Mucosa of stomach (tissue), 1 donor: ENCODE measurements at regions not wholly inside any gene's neighbourhood (a gene's known extent, or its start where the extent isn't known, plus 50 kb on each side); places are given as distances from the start of the nearest gene placed in this dataset.

Experiments
- H3K27me3 ChIP-seq: one replicate; pipeline ENCODE4 v1.7.0; 2013; ENCODE audit warnings: mild to moderate bottlenecking, low read length; ENCODE audit not compliant: control insufficient read depth, insufficient read depth
- H3K36me3 ChIP-seq: one replicate; pipeline ENCODE4 v1.7.0; 2013; ENCODE audit warnings: low read length; ENCODE audit not compliant: control insufficient read depth, insufficient read depth
- H3K4me1 ChIP-seq: one replicate; pipeline ENCODE4 v1.7.0; 2013; ENCODE audit warnings: mild to moderate bottlenecking, low read length; ENCODE audit not compliant: control insufficient read depth, insufficient read depth
- H3K4me3 ChIP-seq: one replicate; pipeline ENCODE4 v1.7.0; 2013; ENCODE audit warnings: low read length
- H3K9ac ChIP-seq: one replicate; pipeline ENCODE4 v1.7.0; 2013; ENCODE audit warnings: mild to moderate bottlenecking, low read length, moderate library complexity
- H3K9me3 ChIP-seq: one replicate; pipeline ENCODE4 v1.7.0; 2013; ENCODE audit warnings: mild to moderate bottlenecking, low read length, moderate library complexity; ENCODE audit not compliant: control insufficient read depth
- donor health status: Pancreatic carcinoma.

DNA sequence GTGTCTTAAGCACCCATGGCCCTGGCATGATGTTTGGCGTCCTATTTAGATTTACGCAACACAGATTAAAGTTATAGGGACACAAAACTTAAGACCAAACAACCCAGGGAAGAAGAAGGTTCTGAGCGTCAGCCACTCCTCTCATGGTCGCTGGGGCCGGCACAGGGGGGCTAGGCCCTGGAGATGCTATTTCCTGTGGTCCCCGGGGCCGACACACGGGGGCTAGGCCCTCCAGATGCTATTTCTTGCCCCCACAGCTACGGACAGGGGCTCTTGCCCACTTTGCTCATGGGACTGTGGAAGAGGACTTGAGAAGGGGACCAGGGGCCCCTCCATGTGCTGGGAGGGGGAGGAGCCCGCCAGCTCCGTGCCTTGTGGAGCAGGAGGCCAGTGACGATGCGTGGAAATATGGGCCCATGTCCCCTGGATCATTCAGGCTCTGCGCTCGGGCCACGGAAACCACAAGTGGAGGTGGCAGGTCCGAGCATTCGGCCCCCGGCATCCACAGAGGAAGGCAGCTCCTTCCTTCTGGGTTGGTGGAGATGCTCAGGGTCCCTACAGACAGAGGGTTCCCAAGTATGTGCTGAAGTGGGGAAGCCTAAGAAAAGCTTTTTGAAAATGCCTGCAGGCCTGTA is 711.1 kb downstream of the BRD1 start:
- H3K4me3 ChIP-seq: no peak overlapping the region
- no peak overlapping the region for H3K9ac ChIP-seq
- no peaks in the 10 kb centered on the region for H3K9me3 ChIP-seq
- no peaks in the 10 kb centered on the region for H3K27me3 ChIP-seq
- no peaks in the 10 kb centered on the region for H3K4me1 ChIP-seq
- H3K36me3 ChIP-seq: no peaks in the 10 kb centered on the region

DNA sequence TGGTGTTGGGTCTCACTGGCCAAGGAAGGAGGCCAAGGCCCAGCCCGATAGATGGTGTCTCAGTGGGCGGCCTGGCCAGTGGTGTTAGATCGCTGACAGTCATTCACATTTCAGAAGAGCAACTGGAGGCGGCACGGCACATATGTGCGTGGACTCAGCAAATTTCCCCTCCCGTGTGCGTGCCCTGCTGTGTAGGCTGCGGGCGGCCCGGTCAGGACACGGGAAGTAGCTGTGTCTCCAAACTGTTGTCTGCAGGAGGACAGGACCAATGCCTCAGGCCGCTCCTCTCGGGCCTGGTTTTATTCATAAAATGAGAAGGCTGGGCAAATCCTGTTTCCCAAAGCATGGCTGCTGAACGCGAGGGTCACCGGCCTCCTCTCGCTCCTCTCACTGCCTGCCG is 711.7 kb downstream of the BRD1 start:
- Histone ChIP-seq H3K4me3 (no peak overlapping the region), H3K9ac (no peak overlapping the region), H3K4me1 (no peaks in the 10 kb centered on the region), H3K27me3 (no peaks in the 10 kb centered on the region), H3K9me3 (no peaks in the 10 kb centered on the region), H3K36me3 (no peaks in the 10 kb centered on the region)

DNA sequence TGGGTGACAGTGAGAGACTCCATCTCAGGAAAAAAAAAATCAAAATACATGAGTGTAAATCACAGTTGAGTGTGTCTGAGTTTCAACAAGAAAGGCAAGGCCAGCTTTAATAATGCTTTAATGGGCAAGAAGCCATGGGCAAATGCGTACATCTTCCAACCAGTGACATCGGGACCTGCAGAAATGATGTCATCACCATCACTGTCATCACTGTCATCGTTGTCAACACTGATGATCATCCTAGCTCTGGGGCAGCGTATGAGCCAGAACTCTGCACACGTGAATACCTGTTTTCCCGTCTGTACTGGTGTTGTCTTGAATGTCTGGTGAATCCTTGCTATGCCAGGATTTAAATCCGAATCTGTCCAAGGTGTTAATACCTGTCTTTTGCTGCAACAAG is 712.5 kb downstream of the BRD1 start:
- H3K9me3 ChIP-seq: no peaks in the 10 kb centered on the region
- H3K4me1 ChIP-seq: no peaks in the 10 kb centered on the region
- no peak overlapping the region for H3K4me3 ChIP-seq

DNA sequence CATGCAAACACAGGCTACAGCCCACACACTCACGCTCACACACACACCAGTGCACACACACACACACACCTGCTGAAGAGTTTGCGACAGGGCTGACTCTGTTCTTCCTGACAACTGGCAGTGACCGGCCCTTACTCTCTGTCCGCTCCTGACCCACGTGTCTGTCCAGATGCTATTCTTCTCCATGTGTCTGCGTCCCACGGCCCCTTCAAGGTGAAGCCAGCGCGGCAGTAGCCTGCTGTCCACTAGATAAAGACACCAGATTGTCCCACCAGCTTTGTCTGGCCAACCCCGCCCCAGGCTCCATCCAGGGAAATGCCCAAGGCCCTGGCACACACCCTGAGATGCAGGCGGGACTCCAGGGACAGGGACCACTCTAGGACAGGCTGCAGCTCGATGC is 713.9 kb downstream of the BRD1 start:
- Histone ChIP-seq H3K9me3 (no peaks in the 10 kb centered on the region), H3K27me3 (no peaks in the 10 kb centered on the region), H3K4me1 (no peaks in the 10 kb centered on the region), H3K4me3 (no peak overlapping the region), H3K9ac (no peak overlapping the region), H3K36me3 (no peaks in the 10 kb centered on the region)

More for the DNA sequence above, 712.5 kb downstream of the BRD1 start:
- no peaks in the 10 kb centered on the region for H3K36me3 ChIP-seq
- H3K9ac ChIP-seq: no peak overlapping the region
- H3K27me3 ChIP-seq: no peaks in the 10 kb centered on the region

GRCh38 chr22:49112661-49113626 is 714.7 kb downstream of the BRD1 start:
- Histone ChIP-seq H3K4me3 (no peak overlapping the region), H3K9ac (no peak overlapping the region), H3K27me3 (no peaks in the 10 kb centered on the region), H3K4me1 (no peaks in the 10 kb centered on the region), H3K9me3 (no peaks in the 10 kb centered on the region), H3K36me3 (no peaks in the 10 kb centered on the region)

DNA sequence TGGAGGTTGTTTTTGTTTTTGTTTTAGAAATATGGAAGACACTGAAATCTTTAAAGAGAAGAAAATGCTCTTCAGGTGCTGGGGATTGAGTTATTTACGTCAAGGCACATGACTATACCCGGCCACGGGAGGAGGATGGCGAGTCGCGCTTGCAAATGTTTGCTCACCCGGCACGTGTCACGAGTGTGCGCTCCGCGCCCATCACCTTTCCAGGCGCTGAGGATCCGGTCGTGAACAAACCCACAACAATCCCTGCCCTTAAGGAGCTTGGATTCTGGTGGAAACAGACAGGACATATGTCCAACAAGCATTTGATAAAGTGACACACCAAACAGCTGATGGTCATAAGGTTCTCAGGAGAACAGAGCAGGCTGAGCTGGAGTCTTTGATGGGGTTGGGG is 715.5 kb downstream of the BRD1 start:
- H3K4me3 ChIP-seq: no peak overlapping the region
- no peaks in the 10 kb centered on the region for H3K36me3 ChIP-seq
- H3K9ac ChIP-seq: no peak overlapping the region
- no peaks in the 10 kb centered on the region for H3K4me1 ChIP-seq
- no peaks in the 10 kb centered on the region for H3K9me3 ChIP-seq
- H3K27me3 ChIP-seq: no peaks in the 10 kb centered on the region

DNA sequence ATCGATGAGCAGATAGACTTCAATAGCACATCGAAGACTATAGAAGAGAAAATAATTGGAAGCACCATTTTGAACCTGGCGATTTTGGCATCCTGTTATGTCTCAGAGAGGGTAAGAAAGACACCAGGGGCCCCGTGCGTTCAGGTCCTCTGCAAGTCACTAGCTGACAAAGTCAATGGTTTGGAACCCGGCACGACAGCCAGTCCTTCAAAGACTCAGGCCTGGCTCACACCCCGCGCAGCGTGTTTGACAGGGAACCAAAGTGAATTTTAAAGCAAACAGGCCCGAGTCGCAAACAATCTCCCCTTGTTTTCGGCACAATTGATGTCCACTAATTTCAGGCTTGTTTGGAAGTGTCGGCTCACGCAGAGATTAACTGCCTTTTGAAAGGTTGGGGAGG is 716.6 kb downstream of the BRD1 start:
- Histone ChIP-seq H3K27me3 (no peaks in the 10 kb centered on the region), H3K9me3 (no peaks in the 10 kb centered on the region), H3K9ac (no peak overlapping the region), H3K36me3 (no peaks in the 10 kb centered on the region), H3K4me1 (no peaks in the 10 kb centered on the region), H3K4me3 (no peak overlapping the region)

GRCh38 chr22:49108636-49109315 is 718.9 kb downstream of the BRD1 start:
- H3K9me3 ChIP-seq: no peaks in the 10 kb centered on the region
- no peaks in the 10 kb centered on the region for H3K4me1 ChIP-seq
- H3K9ac ChIP-seq: no peak overlapping the region
- H3K36me3 ChIP-seq: no peaks in the 10 kb centered on the region
- no peaks in the 10 kb centered on the region for H3K27me3 ChIP-seq
- no peak overlapping the region for H3K4me3 ChIP-seq

- Histone ChIP-seq H3K27me3 (no peaks in the 10 kb centered on the region), H3K4me3 (no peak overlapping the region), H3K9ac (no peak overlapping the region), H3K9me3 (no peaks in the 10 kb centered on the region), H3K36me3 (no peaks in the 10 kb centered on the region), H3K4me1 (no peaks in the 10 kb centered on the region)
Observed at GRCh38 chr22:49107961-49108530, 719.6 kb downstream of the BRD1 start.

- Histone ChIP-seq H3K9ac (no peak overlapping the region), H3K36me3 (no peaks in the 10 kb centered on the region), H3K4me3 (no peak overlapping the region), H3K9me3 (no peaks in the 10 kb centered on the region), H3K27me3 (no peaks in the 10 kb centered on the region), H3K4me1 (no peaks in the 10 kb centered on the region)
Observed at GRCh38 chr22:49107561-49107960, 720.1 kb downstream of the BRD1 start.

GRCh38 chr22:49106842-49107152 is 720.9 kb downstream of the BRD1 start:
- no peaks in the 10 kb centered on the region for H3K36me3 ChIP-seq
- H3K9me3 ChIP-seq: no peaks in the 10 kb centered on the region
- no peak overlapping the region for H3K9ac ChIP-seq
- H3K4me3 ChIP-seq: no peak overlapping the region
- no peaks in the 10 kb centered on the region for H3K4me1 ChIP-seq
- no peaks in the 10 kb centered on the region for H3K27me3 ChIP-seq
